ENCODE measurements at regions not wholly inside any gene's neighbourhood (a gene's known extent, or its start where the extent isn't known, plus 50 kb on each side); places are given as distances from the start of the nearest gene placed in this dataset.
A peak's percentile ranks its signal among the peaks of the same experiment; 100 is the strongest.

- no peak overlapping the region for H3K4me3 ChIP-seq (replicated peaks in 1 of 3; ENCODE audit: insufficient read depth in 1 of 3, low read depth in 1 of 3, low read length in 3 of 3)
- no peak overlapping the region for H3K27ac ChIP-seq (ENCODE audit: insufficient read depth, low read depth, low read length)
- TF ChIP-seq FOS (IDR thresholded peaks at IDR 0.05; ENCODE audit: borderline replicate concordance, insufficient read depth, low read length) (no peak), MYC (IDR thresholded peaks at IDR 0.05; ENCODE audit: low read depth, low read length) (no peak), POLR2AphosphoS5 (IDR thresholded peaks at IDR 0.05; ENCODE audit: insufficient read depth, low read depth, low read length) (no peak), GATA2 (IDR thresholded peaks at IDR 0.05; ENCODE audit: insufficient read depth, insufficient read length, low read depth, low read length) (no peak)
- FAIRE-seq (peak; percentile 21), DNase-seq (ENCODE audit: low read depth, low spot score) (peak; percentile 45)
- no TSS peak for BruUV-seq (replicated peaks)
- H3K9ac ChIP-seq (replicated peaks; ENCODE audit: extremely low read depth, insufficient read depth, low read length), result no peak overlapping the region
- H3K36me3 ChIP-seq (ENCODE audit: control insufficient read depth in 2 of 2, extremely low read depth in 1 of 2, insufficient read depth in 2 of 2, low read length in 2 of 2), result no peaks in the 10 kb centered on the region
- intact Hi-C loops (cut with micrococcal nuclease), result no loop called here
- dilution Hi-C loops (cut with MboI; ENCODE audit: extremely low pct_ligation_motif_present, low sequenced_read_pairs), result no loop called here
- H2AFZ ChIP-seq (ENCODE audit: low read depth, low read length), result no peak overlapping the region
- H3K9me1 ChIP-seq (replicated peaks; ENCODE audit: control insufficient read depth, extremely low read depth, insufficient read depth, low read length), result no peaks in the 10 kb centered on the region
- H3K9me3 ChIP-seq (replicated peaks; ENCODE audit: control insufficient read depth, insufficient read depth, low read length), result no peaks in the 10 kb centered on the region
- H4K20me1 ChIP-seq (replicated peaks; ENCODE audit: control insufficient read depth, extremely low read depth, insufficient read depth, low read length), result no peaks in the 10 kb centered on the region
- no peaks in the 10 kb centered on the region for H3K27me3 ChIP-seq (ENCODE audit: control insufficient read depth in 2 of 2, insufficient read depth in 2 of 2, low read length in 2 of 2)
- ChIA-PET CTCF (interaction anchor here (1.0 to 2.9 kb wide), 3 partner anchors 11 to 82 kb away, joined by 3 to 8 read pairs (median 5); no protein-coding TSS in a partner anchor), POLR2A (no interaction called here)
- H3K4me2 ChIP-seq (ENCODE audit: insufficient read depth, low read length), result no peak overlapping the region
- no peaks in the 10 kb centered on the region for H3K4me1 ChIP-seq (ENCODE audit: control insufficient read depth, extremely low read depth, insufficient read depth, low read length)
- H3K79me2 ChIP-seq (ENCODE audit: control insufficient read depth, insufficient read depth, low read length), result no peaks in the 10 kb centered on the region
These were observed 112.5 kb downstream of the ALX1 start for GRCh38 chr12:85392508-85392907.

GRCh38 chr12:85393606-85394005 is 113.6 kb downstream of the ALX1 start:
- Histone ChIP-seq H3K9me3 (replicated peaks; ENCODE audit: control insufficient read depth, insufficient read depth, low read length) (no peaks in the 10 kb centered on the region), H3K36me3 (ENCODE audit: control insufficient read depth in 2 of 2, extremely low read depth in 1 of 2, insufficient read depth in 2 of 2, low read length in 2 of 2) (no peaks in the 10 kb centered on the region), H3K9ac (replicated peaks; ENCODE audit: extremely low read depth, insufficient read depth, low read length) (no peak overlapping the region), H3K4me3 (replicated peaks in 1 of 3; ENCODE audit: insufficient read depth in 1 of 3, low read depth in 1 of 3, low read length in 3 of 3) (no peak overlapping the region), H3K27ac (ENCODE audit: insufficient read depth, low read depth, low read length) (no peak overlapping the region), H4K20me1 (replicated peaks; ENCODE audit: control insufficient read depth, extremely low read depth, insufficient read depth, low read length) (no peaks in the 10 kb centered on the region), H3K79me2 (ENCODE audit: control insufficient read depth, insufficient read depth, low read length) (no peaks in the 10 kb centered on the region), H3K4me1 (ENCODE audit: control insufficient read depth, extremely low read depth, insufficient read depth, low read length) (no peaks in the 10 kb centered on the region), H3K27me3 (ENCODE audit: control insufficient read depth in 2 of 2, insufficient read depth in 2 of 2, low read length in 2 of 2) (no peaks in the 10 kb centered on the region), H3K4me2 (ENCODE audit: insufficient read depth, low read length) (no peak overlapping the region), H3K9me1 (replicated peaks; ENCODE audit: control insufficient read depth, extremely low read depth, insufficient read depth, low read length) (no peaks in the 10 kb centered on the region), H2AFZ (ENCODE audit: low read depth, low read length) (no peak overlapping the region)
- FAIRE-seq, result no peak
- dilution Hi-C loops (cut with MboI; ENCODE audit: extremely low pct_ligation_motif_present, low sequenced_read_pairs) (no loop called here), intact Hi-C loops (cut with micrococcal nuclease) (no loop called here)
- POLR2A ChIA-PET, result no interaction called here
- no peak for DNase-seq (ENCODE audit: low read depth, low spot score)
- TF ChIP-seq FOS (IDR thresholded peaks at IDR 0.05; ENCODE audit: borderline replicate concordance, insufficient read depth, low read length) (no peak), GATA2 (IDR thresholded peaks at IDR 0.05; ENCODE audit: insufficient read depth, insufficient read length, low read depth, low read length) (no peak), MYC (IDR thresholded peaks at IDR 0.05; ENCODE audit: low read depth, low read length) (no peak)
- no TSS peak for BruUV-seq (replicated peaks)
- CTCF ChIA-PET, result interaction anchor here (1.0 to 2.9 kb wide), 3 partner anchors 13 to 317 kb away, joined by 3 to 8 read pairs (median 5); no protein-coding TSS in a partner anchor
